AG04450 (cell line): ENCODE measurements at regions not wholly inside any gene's neighbourhood (a gene's known extent, or its start where the extent isn't known, plus 50 kb on each side); places are given as distances from the start of the nearest gene placed in this dataset.

ENCODE experiments used
- CTCF ChIA-PET: fragments of 300-600, 350-600 bp; formaldehyde crosslinking; extraction: SDS; loops from one replicate; lab custom pipeline; 2022; ENCODE audit warnings: antibody characterized with exemption, inconsistent platforms; lab: Charles Lee
- POLR2A ChIA-PET: fragments of 350-600 bp; formaldehyde crosslinking; extraction: SDS; loops from one replicate; lab custom pipeline; 2021; ENCODE audit warnings: antibody characterized with exemption, inconsistent platforms; lab: Yijun Ruan, JAX
- DNase-seq: peaks from one replicate; pipeline ENCODE4 v3.0.0-alpha.2; 2011; ENCODE audit warnings: low read depth, low spot score
- H3K27ac ChIP-seq: one replicate; pipeline ENCODE4 v1.5.1; 2012; ENCODE audit warnings: low read depth, low read length, control low read depth
- H3K27me3 ChIP-seq: one replicate; pipeline ENCODE4 v1.6.0; 2012; ENCODE audit warnings: low read length; ENCODE audit not compliant: control insufficient read depth, insufficient read depth
- H3K4me3 ChIP-seq: 2 replicates; pipeline ENCODE4 v1.5.1; 2011; ENCODE audit warnings: mild to moderate bottlenecking, low read depth, low read length, control low read depth
- H3K9me3 ChIP-seq: 2 replicates; pipeline ENCODE4 v1.5.1; 2012; ENCODE audit warnings: low read length; ENCODE audit not compliant: control insufficient read depth, insufficient read depth
- TF ChIP-seq, protein P1 (sequence below): IDR thresholded peaks from 2 replicates; pipeline ENCODE4 v1.5.1; 2011; ENCODE audit warnings: low read depth, low read length, control low read depth, inconsistent platforms

GRCh38 chr3:72442759-72443158 lies 405.5 kb downstream of the SHQ1 start:
- no peak overlapping the region for H3K4me3 ChIP-seq
- ChIA-PET CTCF (no interaction called here), POLR2A (no interaction called here)
- TF ChIP-seq, protein P1, sequence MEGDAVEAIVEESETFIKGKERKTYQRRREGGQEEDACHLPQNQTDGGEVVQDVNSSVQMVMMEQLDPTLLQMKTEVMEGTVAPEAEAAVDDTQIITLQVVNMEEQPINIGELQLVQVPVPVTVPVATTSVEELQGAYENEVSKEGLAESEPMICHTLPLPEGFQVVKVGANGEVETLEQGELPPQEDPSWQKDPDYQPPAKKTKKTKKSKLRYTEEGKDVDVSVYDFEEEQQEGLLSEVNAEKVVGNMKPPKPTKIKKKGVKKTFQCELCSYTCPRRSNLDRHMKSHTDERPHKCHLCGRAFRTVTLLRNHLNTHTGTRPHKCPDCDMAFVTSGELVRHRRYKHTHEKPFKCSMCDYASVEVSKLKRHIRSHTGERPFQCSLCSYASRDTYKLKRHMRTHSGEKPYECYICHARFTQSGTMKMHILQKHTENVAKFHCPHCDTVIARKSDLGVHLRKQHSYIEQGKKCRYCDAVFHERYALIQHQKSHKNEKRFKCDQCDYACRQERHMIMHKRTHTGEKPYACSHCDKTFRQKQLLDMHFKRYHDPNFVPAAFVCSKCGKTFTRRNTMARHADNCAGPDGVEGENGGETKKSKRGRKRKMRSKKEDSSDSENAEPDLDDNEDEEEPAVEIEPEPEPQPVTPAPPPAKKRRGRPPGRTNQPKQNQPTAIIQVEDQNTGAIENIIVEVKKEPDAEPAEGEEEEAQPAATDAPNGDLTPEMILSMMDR: no peak
- H3K27me3 ChIP-seq: no peaks in the 10 kb centered on the region
- H3K27ac ChIP-seq: no peak overlapping the region
- H3K9me3 ChIP-seq: peaks cover 4% of the 10 kb centered on the region; the same call in 1 of the 2 replicates
- DNase-seq: no peak

DNA sequence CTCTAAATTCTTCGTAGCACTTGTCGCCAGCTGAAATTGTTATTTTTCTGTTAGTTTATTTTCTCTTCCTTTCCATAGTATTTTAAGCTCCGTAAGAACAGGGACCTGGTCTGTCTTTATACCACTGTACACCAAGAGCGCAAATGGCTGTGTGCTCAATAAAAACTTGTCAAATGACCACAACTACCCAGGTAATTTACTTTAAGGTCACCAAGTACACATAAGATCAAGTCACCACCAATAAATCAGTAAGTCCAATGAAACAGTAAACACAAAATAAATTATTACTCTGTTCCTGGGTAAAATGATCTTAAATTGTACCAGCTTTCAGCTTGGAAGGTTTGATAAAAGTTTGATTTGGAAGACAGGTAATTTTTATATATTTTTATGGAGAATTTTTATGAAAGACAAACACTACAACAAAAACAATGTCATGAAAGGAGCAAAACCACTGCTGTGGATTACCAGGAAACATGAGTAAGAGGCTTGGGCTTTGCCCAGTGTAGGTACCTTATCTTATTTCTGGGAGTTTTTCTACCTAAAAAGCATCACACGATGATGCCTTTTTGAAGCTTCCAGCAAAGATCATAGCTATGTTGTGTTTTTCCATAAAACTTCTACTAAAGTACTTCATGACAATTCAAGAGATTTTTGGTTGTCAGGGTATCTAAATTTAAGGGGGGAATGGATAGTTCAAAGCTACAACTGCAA lies 406.8 kb downstream of the SHQ1 start:
- Histone ChIP-seq H3K27ac (no peak overlapping the region), H3K27me3 (no peaks in the 10 kb centered on the region), H3K9me3 (no peaks in the 10 kb centered on the region), H3K4me3 (no peak overlapping the region)
- TF ChIP-seq, protein P1: no peak
- ChIA-PET CTCF (interaction anchor here (0.8 kb wide), 1 partner anchor 94 kb away, joined by 3 read pairs; no protein-coding TSS in a partner anchor), POLR2A (no interaction called here)
- no peak for DNase-seq

DNA sequence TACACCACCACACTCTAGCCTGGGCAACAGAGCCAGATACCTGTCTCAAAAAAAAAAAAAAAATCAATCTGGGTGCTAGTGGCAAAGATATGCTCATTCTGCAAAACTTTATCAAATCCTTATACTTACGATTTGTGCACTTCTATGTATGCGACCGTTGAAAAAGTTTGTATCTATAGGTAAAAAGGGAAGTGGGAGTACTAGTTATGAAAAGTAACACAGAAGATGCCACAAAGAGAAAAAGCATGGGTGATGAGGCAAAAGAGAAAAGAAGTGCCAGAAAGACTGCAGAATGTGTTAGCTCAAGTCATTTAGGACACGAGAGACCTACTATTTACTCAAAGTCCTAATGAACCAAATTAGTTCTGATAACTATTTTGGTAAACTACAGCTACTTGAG lies 407.8 kb downstream of the SHQ1 start:
- H3K4me3 ChIP-seq: no peak overlapping the region
- CTCF ChIA-PET: interaction anchor here (0.8 kb wide), 1 partner anchor 93 kb away, joined by 3 read pairs; no protein-coding TSS in a partner anchor
- POLR2A ChIA-PET: no interaction called here
- TF ChIP-seq, protein P1: no peak
- H3K27me3 ChIP-seq: no peaks in the 10 kb centered on the region
- H3K9me3 ChIP-seq: no peaks in the 10 kb centered on the region
- no peak overlapping the region for H3K27ac ChIP-seq
- DNase-seq: no peak

DNA sequence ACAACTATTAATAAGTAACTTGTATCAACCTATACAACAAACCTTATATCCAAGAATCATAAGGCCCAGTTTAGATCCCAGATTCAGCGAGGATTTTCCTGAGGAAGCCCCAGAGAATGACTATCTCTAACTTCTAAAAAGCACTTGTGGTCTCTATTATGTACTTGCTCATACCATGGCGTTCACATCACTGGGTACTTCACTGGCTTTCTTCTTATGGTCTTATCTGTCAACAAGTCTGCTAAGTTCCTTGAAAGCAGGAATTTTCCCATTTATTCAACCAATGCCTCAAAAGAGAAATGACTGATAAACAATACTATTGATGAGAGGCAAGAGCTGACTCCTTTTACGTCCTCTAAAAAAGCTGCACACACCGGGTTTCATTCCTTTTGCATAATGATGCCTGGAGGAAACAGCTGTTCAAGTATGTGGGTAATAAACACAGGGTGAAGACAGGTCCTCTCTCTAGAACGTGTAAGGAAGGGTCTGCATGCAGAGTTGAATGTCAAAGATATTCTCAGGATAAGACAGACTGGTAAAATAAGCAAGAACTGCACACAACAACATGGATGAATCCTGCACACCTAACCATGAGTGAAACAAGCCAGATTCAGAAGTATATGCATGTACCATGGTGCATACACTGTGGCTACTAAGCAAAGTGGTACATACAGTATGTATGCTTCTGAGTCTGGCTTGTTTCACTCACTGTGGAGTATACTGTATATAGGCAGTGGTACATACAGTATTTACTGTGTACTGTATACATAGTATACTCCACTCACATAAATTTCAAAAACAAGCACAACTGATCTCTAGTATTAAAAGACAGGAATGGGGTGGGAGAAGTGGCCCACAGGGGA lies 408.7 kb downstream of the SHQ1 start:
- ChIA-PET CTCF (no interaction called here), POLR2A (no interaction called here)
- no peak overlapping the region for H3K27ac ChIP-seq
- H3K27me3 ChIP-seq: no peaks in the 10 kb centered on the region
- TF ChIP-seq, protein P1: no peak
- no peaks in the 10 kb centered on the region for H3K9me3 ChIP-seq
- no peak for DNase-seq
- H3K4me3 ChIP-seq: no peak overlapping the region
